ENCODE measurements at regions not wholly inside any gene's neighbourhood (a gene's known extent, or its start where the extent isn't known, plus 50 kb on each side); places are given as distances from the start of the nearest gene placed in this dataset.

DNA sequence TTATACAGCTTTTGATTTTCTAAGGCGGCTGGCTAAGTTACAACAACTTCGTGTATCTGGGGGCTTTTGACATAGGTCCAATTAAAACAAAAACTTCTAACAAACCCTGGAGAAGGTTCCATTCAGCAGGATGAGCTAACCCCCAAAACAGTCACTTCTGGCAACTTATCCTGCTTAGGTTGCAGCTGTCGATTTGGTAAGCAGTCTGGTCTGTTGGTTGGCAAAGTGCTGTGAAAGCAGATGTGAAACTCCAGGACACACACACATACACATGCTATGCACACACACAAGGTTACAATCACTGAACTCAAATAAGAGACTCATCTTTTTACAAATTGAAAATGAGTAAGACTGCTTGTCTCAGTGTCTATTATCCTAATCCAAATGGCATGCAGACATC, 119.0 kb upstream of the STMND1 start:
- Histone ChIP-seq H3K27ac (ENCODE audit: insufficient read length, low read depth, low read length) (no peak overlapping the region), H3K4me2 (ENCODE audit: insufficient read depth, insufficient read length, low read length) (no peak overlapping the region), H4K5ac (ENCODE audit: insufficient read length, low read depth, low read length) (no peak overlapping the region), H2BK5ac (ENCODE audit: insufficient read length, low read length) (no peak overlapping the region), H2BK12ac (ENCODE audit: insufficient read length, low read depth, low read length) (no peak overlapping the region), H2BK120ac (ENCODE audit: low read depth, low read length, poor library complexity, severe bottlenecking) (no peak overlapping the region), H3K23ac (ENCODE audit: insufficient read length, low read depth, low read length) (no peak overlapping the region), H3K9ac (ENCODE audit: extremely low read depth, insufficient read length, low read length) (no peak overlapping the region), H2AK5ac (ENCODE audit: insufficient read length, low read length) (no peak overlapping the region), H2AFZ (ENCODE audit: low read length) (no peak overlapping the region), H3K56ac (ENCODE audit: insufficient read length, low read depth, low read length) (no peak overlapping the region), H3K14ac (ENCODE audit: insufficient read depth, low read length) (no peak overlapping the region), H3K79me1 (ENCODE audit: insufficient read depth, low read depth, low read length, poor library complexity, severe bottlenecking) (no peaks in the 10 kb centered on the region), H3K9me3 (ENCODE audit: control insufficient read depth, low read depth, low read length) (no peaks in the 10 kb centered on the region), H4K20me1 (ENCODE audit: control insufficient read depth, insufficient read depth, insufficient read length) (no peaks in the 10 kb centered on the region), H2BK20ac (ENCODE audit: low read depth, low read length, poor library complexity, severe bottlenecking) (no peak overlapping the region), H3K18ac (ENCODE audit: insufficient read length, low read depth, low read length) (no peak overlapping the region), H3T11ph (ENCODE audit: low read length) (no peak overlapping the region), H3K4ac (ENCODE audit: low read depth, low read length) (no peak overlapping the region), H3K23me2 (ENCODE audit: insufficient read length, low read depth, low read length, poor library complexity, severe bottlenecking) (no peaks in the 10 kb centered on the region), H3K27me3 (ENCODE audit: insufficient read depth, low read length) (no peaks in the 10 kb centered on the region), H2BK15ac (ENCODE audit: low read depth, low read length) (no peak overlapping the region), H3K79me2 (ENCODE audit: insufficient read depth, low read length) (no peaks in the 10 kb centered on the region), H4K8ac (replicated peaks; ENCODE audit: insufficient read length, low read depth, low read length) (no peak overlapping the region), H4K91ac (ENCODE audit: insufficient read length, low read depth, low read length) (no peak overlapping the region), H3K4me1 (ENCODE audit: insufficient read depth, low read length) (no peaks in the 10 kb centered on the region)
- DNase-seq, result no peak
- peaks cover 0 to under 1% (median under 1%) of the 10 kb centered on the region in 3 experiments; a peak in 2 of 7 replicates for H3K36me3 Mint-ChIP-seq (ENCODE audit: insufficient read depth in 1 of 3, low read depth in 3 of 3)
- no peak overlapping the region for H3K4me3 Mint-ChIP-seq
- no peaks in the 10 kb centered on the region for H3K4me1 Mint-ChIP-seq
- no peak overlapping the region for H3K27ac Mint-ChIP-seq
- no peaks in the 10 kb centered on the region for H3K9me3 Mint-ChIP-seq
- H3K27me3 Mint-ChIP-seq (ENCODE audit: low read depth), result peaks cover 5% of the 10 kb centered on the region
- WGBS (ENCODE audit: extremely low coverage, insufficient read length, low lambda C conversion rate), result no CpG with 5 or more reads among the region's 3 CpGs
- TF ChIP-seq, protein P1, sequence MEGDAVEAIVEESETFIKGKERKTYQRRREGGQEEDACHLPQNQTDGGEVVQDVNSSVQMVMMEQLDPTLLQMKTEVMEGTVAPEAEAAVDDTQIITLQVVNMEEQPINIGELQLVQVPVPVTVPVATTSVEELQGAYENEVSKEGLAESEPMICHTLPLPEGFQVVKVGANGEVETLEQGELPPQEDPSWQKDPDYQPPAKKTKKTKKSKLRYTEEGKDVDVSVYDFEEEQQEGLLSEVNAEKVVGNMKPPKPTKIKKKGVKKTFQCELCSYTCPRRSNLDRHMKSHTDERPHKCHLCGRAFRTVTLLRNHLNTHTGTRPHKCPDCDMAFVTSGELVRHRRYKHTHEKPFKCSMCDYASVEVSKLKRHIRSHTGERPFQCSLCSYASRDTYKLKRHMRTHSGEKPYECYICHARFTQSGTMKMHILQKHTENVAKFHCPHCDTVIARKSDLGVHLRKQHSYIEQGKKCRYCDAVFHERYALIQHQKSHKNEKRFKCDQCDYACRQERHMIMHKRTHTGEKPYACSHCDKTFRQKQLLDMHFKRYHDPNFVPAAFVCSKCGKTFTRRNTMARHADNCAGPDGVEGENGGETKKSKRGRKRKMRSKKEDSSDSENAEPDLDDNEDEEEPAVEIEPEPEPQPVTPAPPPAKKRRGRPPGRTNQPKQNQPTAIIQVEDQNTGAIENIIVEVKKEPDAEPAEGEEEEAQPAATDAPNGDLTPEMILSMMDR (conservative IDR thresholded peaks at IDR 0.05), result no peak
